HG03159 (cell line): ENCODE measurements at regions not wholly inside any gene's neighbourhood (a gene's known extent, or its start where the extent isn't known, plus 50 kb on each side); places are given as distances from the start of the nearest gene placed in this dataset.
"Not testable (repeated sequence)": the region's sequence is repeated elsewhere in the genome, so short reads cannot be mapped to it uniquely, and the experiment has no call there.

ENCODE experiments used
- ATAC-seq: cut with Tn5 transposase; IDR thresholded peaks from one replicate; pipeline ENCODE4 v1.9.1; 2021; ENCODE audit warnings: mild to moderate bottlenecking, moderate library complexity; ENCODE audit not compliant: unreplicated experiment

DNA sequence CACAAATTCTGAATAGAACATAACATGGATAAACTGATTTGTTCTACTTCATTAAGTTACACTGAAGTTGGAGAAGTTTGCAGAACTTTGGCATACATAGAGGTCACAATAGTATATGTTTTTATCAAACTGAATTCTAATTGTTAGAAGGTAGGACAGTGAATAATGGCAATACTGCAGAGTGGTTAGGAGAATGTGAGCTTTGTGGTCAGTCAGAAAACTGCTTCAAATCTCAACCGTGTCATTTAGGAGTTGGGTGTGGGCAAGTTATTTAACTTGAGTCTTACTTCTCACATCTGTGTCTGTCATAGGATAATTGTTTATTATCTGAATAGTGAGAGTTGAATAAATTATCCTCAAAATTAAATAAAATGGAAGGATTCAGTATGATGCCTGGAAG lies 374.6 kb upstream of the SYT1 start:
- no peak for ATAC-seq

DNA sequence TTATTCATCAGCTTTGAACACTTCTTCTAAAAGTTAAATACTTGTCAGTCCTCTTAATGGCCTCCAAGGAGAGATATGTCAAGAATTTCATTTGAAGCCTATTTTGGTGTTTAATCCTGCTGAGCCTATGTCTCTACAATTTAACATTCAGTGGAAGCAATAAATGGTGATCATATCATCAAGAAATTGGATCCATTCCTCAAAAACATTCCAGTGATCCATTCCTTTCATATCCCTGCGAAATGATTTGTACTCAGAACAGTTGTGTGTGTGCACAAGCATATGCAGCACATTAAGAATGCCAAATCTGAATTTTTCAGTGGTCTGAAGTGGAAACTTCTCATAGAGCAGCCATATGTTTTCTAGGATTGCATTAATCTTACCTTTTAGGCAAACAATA lies 373.7 kb upstream of the SYT1 start:
- ATAC-seq, result no peak

GRCh38 chr12:78494911-78495310 lies 369.7 kb upstream of the SYT1 start:
- no peak for ATAC-seq

- no peak for ATAC-seq
These were observed 362.7 kb upstream of the SYT1 start for GRCh38 chr12:78501825-78502224.

DNA sequence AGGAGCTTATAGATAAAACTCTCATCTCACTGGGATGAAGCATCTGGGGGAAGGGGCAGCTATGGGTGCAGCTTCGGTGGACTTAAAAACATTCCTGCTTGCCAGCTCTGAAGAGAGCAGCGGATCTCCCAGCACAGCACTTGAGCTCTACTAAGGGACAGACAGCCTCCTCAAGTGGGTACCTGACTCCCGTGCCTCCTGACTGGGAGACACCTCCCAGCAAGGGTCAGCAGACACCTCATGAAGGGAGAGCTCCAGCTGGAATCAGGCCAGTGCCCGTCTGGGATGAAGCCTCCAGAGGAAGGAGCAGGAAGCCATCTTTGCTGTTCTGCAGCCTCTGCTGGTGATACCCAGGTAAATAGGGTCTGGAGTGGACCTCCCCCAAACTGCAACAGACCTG lies 345.2 kb upstream of the SYT1 start:
- ATAC-seq, result no peak

- ATAC-seq, result no peak
These were observed 334.3 kb upstream of the SYT1 start for GRCh38 chr12:78530100-78530765.

DNA sequence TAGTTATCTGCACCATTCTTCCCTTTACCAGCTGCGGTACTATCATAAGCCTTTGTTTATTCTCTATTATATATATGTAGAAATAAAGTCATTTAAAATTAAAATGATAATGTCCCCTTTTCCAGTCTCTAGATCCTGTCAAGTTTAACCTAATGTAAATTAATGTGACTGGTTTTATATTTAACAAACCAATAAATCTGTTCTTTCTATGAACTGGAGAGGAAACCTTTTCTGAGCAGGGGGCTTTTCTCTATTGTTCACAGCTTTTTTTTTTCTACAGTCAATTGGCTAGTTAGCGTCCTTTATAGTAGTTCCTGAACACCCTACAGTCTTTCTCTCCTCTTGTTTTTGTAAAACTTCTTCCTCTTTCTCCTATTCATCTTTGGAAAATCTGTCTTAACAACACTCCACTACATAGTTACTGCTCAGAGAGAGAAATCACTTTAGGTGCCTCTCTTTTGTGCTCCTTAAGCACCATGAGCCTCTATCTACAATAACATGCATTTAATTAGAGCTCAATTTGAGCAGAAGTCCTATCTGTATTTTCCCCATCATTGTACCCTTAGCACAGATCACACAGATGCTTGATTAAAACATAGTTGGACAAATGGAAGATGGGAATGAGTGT lies 332.6 kb upstream of the SYT1 start:
- ATAC-seq, result no peak

DNA sequence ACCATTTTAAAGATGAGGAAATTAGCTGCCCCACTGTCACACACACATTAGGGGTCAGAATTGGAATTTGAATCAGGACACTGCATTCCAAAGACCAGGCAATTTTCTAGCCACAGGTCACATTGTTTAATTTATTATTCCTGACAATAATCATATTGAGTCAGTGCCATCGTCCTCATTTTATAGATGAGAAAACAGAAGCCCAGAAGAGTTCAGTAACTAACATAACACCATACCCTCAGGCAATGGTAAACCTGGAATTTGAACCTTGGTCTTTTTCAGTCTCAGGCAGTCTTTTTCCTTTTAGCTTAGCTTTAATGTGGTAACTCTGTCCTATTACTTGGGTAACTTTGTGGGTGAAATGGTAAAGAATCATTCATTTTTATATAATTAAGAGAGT lies 330.3 kb upstream of the SYT1 start:
- ATAC-seq, result no peak

DNA sequence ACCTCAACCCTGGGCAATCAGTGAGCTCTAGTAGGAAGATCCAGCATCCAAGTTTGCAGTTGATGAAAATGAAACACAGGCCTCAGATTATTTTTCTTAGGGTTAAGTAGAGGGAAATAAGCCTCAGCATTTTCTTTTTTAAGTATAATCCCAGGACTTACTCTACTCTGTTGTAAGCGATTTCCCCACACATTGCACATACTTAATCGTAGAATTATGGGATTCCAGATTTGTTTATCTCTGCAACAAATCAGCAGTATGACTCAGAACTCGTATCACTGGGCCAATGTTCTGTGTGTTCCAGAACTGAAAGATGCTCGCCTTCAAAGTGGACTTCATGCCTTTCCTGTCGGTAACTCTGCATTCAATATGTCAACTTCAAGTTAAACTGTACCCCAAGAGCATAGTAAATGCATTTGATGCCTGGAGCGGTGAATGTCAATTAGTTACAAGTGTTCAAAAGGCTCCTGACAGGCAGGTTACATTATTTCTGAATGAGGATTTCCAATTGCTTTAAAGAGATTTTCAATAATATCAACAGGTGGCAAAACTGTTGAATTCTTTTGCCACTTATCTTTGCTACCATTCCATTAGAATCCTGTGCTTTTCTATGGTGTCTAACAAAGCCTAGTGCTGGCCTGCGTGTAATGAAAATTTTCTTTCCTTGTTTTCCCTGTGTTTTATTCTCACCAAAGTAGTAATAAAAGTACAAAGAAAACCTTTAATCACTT lies 323.8 kb upstream of the SYT1 start:
- ATAC-seq, result no peak

- ATAC-seq, result no peak
These were observed 313.7 kb upstream of the SYT1 start for GRCh38 chr12:78550831-78551230.

- no peak for ATAC-seq
These were observed 308.8 kb upstream of the SYT1 start for GRCh38 chr12:78555802-78556201.

DNA sequence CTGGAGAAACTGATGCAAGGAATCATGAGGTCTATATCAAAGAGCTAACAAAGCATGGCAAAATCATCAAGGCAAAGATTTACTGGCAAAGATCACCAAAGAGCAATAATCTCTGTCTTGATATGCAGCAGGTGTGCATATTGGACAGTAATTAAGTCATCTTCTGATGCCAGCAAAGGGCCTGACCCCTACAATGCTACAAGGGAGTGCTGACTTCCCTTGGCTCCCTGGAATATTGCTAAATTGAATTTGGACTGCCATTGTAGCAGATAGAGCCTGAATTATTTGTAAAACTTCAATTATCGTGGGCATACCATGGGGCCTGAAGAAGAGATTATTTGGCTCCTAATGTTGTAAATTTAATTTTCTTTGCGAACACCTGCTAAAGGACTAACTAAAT lies 307.9 kb upstream of the SYT1 start:
- ATAC-seq, result no peak

GRCh38 chr12:78559416-78559815 lies 305.2 kb upstream of the SYT1 start:
- ATAC-seq, result no peak

- ATAC-seq, result no peak
These were observed 304.7 kb upstream of the SYT1 start for GRCh38 chr12:78559886-78560285.

GRCh38 chr12:78560633-78561032 lies 303.9 kb upstream of the SYT1 start:
- no peak for ATAC-seq

DNA sequence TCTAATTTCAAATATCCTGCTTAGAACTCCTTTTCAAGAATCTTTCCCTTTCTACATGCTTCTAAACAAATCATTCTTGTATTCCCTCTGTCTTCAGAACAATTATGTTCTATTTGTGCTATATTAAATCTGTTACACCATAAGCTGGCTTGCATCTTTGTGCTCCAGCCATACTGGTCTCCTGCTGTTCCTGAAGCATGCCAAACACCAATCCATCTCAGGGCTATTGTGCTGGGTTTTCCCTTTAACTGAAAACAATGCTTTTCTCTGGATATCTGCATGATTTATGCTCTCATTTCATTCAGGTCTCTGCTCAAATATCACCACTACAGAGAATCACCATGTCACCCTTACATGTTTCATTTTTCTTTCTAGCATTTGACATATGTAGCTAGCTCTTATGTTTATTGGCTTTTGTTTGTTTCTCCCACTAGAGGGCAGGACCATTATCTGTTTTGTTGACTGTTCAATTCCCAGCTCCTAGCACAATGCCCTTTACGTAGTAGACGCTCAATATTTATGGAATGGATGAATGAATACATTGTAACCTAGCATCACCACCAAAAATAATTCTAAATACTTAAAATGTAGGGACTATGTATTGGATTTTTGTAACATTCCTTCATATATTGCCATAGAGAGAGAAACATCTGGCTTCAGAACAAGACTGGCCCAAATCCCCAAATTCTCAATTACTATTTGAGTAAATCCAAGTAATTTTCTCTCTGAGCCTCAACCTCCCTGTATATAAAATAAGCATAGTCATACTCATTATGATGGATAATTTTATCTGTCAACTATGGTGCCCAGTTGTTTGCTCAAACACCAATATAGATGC lies 302.0 kb upstream of the SYT1 start:
- peak; percentile 51 for ATAC-seq

GRCh38 chr12:78563826-78564225 lies 300.7 kb upstream of the SYT1 start:
- ATAC-seq, result no peak

GRCh38 chr12:78566456-78566855 lies 298.1 kb upstream of the SYT1 start:
- no peak for ATAC-seq

DNA sequence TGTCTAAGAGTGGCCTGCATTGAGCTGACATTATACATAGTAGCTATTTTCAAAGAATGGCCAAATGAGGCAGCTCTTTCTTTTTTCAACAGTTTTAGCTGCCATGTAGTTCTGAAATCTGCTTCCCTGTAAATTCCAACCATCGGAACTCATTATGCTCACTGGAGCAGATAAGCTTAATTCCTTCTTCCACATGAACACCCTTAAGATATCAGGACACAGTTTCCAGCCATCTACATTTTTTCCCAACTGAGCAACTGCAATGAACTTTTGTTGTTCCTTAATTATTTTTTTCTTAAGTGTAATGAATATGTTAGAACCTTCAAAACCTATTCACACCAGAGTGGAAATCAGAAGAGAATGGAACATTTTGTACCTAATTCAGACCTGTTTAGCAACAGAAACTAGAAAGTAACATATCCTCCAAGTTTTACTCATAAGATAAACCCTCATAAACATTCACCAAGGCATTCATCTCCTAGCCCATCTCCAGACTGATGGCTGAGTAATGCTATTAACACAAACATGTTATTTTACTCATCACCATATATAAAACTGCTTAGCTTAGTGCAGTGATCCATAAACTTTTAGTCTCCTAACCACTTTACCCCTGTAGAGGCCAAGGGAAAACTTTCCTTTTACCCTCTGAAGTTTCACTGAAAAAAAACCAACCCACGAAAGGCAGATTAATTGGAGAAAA lies 296.1 kb upstream of the SYT1 start:
- no peak for ATAC-seq

GRCh38 chr12:78571953-78572352 lies 292.6 kb upstream of the SYT1 start:
- no peak for ATAC-seq

DNA sequence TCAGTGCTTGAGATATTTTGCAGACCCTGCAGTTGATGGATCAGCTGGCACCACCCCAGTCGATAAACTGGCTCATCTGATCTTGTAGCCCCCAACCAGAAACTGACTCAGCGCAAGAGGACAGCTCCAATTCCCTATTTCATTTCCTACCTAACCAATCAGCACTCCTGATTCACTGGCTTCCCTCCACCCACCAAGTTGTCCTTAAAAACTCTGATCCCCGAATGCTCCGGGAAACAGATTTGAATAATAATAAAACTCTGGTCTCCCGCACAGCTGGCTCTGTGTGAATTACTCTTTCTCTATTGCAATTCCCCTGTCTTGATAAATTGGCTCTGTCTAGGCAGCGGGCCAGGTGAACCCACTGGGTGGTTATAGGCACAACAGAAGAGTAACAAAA lies 289.4 kb upstream of the SYT1 start:
- ATAC-seq, result not testable (repeated sequence)
